PC-3 (cell line): ENCODE measurements at regions not wholly inside any gene's neighbourhood (a gene's known extent, or its start where the extent isn't known, plus 50 kb on each side); places are given as distances from the start of the nearest gene placed in this dataset.

Experiments used
- EZH2 ChIP-seq: fragments of 300-600 bp; sonication (generic); IDR thresholded peaks from one replicate; pipeline ENCODE4 v1.6.1; 2017; ENCODE audit warnings: antibody characterized with exemption, mild to moderate bottlenecking, low read length; ENCODE audit not compliant: unreplicated experiment
- EZH2phosphoT487 ChIP-seq: fragments of 300-600 bp; sonication (generic); IDR thresholded peaks from 2 replicates; pipeline ENCODE4 v1.6.1; 2018; ENCODE audit warnings: mild to moderate bottlenecking, antibody characterized with exemption, low read length, borderline replicate concordance

- TF ChIP-seq EZH2: no peak
- TF ChIP-seq EZH2phosphoT487: no peak
Observed at GRCh38 chr7:70940597-70940996, 191.3 kb upstream of the GALNT17 start.
